HepG2 (cell line): ENCODE measurements at regions not wholly inside any gene's neighbourhood (a gene's known extent, or its start where the extent isn't known, plus 50 kb on each side); places are given as distances from the start of the nearest gene placed in this dataset.

Source experiments
- ATAC-seq: fragments of 200-7000 bp; cut with Tn5 transposase; 3 replicates; pipeline ENCODE4 v1.9.1; 2020; ENCODE audit warnings: mild to moderate bottlenecking, moderate library complexity
- BruUV-seq: library from RNA; stranded (reverse); fragments of 400-500 nt; replicated peaks from 2 replicates; lab custom pipeline; 2021; lab: Mats Ljungman, UMichigan
- CTCF ChIA-PET: fragments of 300-600 bp; formaldehyde crosslinking; extraction: SDS; loops from one replicate; lab custom pipeline; 2021; ENCODE audit warnings: low total read pairs, inconsistent platforms, low intra/inter-chr PET ratio; lab: Yijun Ruan, JAX
- POLR2A ChIA-PET: fragments of 350-600 bp; sonication (Branson Sonifier 250); formaldehyde crosslinking; loops from one replicate; lab custom pipeline; 2020; ENCODE audit warnings: antibody characterized with exemption, inconsistent platforms; lab: Yijun Ruan, JAX
- DNase-seq: peaks from one replicate; pipeline ENCODE4 v3.0.0-alpha.2; 2015; ENCODE audit warnings: low spot score
- FAIRE-seq: peaks from 3 replicates; lab custom pipeline; 2011; peaks lifted over from hg19 to GRCh38; lab: Jason Lieb, UNC
- H2AFZ ChIP-seq: one replicate; pipeline ENCODE4 v1.6.1; 2011; ENCODE audit warnings: low read length, inconsistent platforms
- H3K27ac ChIP-seq: fragments of 300-600 bp; 3 replicates; pipeline ENCODE4 v1.8.0; 2011; ENCODE audit warnings: mixed run types, mild to moderate bottlenecking, mixed read lengths, low read length, inconsistent platforms; ENCODE audit not compliant: insufficient read depth; ENCODE audit errors: extremely low read length
- H3K27me3 ChIP-seq, 2 experiments: fragments of 200-600 bp in 1 of 2; 2 replicates in 1 of 2; 3 replicates in 1 of 2; pipeline versions ENCODE4 v1.6.0 to v1.8.0; 2011; ENCODE audit warnings: low read length in 2 of 2, mild to moderate bottlenecking in 2 of 2, moderate library complexity in 2 of 2, inconsistent platforms in 1 of 2; ENCODE audit not compliant: insufficient read depth in 2 of 2, control insufficient read depth in 1 of 2
- H3K36me3 ChIP-seq, 2 experiments: fragments of 200-600 bp in 1 of 2; replicated peaks in 1 of 2; 2 replicates in 1 of 2; 3 replicates in 1 of 2; pipeline versions ENCODE4 v1.5.1 to v1.8.0; 2011; ENCODE audit warnings: low read length in 2 of 2, inconsistent platforms in 1 of 2; ENCODE audit not compliant: insufficient read depth in 2 of 2, control insufficient read depth in 1 of 2
- H3K4me1 ChIP-seq: 2 replicates; pipeline ENCODE4 v1.5.1; 2012; ENCODE audit warnings: low read length, inconsistent platforms; ENCODE audit not compliant: insufficient read depth
- H3K4me2 ChIP-seq: 2 replicates; pipeline ENCODE4 v1.6.0; 2011; ENCODE audit warnings: low read depth, low read length, inconsistent platforms
- H3K4me3 ChIP-seq, 3 experiments: fragments of 200-600 bp in 1 of 3; sonication (generic), shearing (Covaris generic) in 1 of 3; replicated peaks in 1 of 3; 2 replicates each; pipeline ENCODE4 v1.5.1; 2011 to 2016; ENCODE audit warnings: low read length in 3 of 3, inconsistent platforms in 2 of 3, low read depth in 2 of 3, mild to moderate bottlenecking in 2 of 3, control low read depth in 1 of 3, mixed read lengths in 1 of 3; ENCODE audit not compliant: insufficient read depth in 1 of 3
- H3K79me2 ChIP-seq: one replicate; pipeline ENCODE4 v1.6.1; 2011; ENCODE audit warnings: low read length, inconsistent platforms; ENCODE audit not compliant: insufficient read depth
- H3K9ac ChIP-seq: 2 replicates; pipeline ENCODE4 v1.6.0; 2011; ENCODE audit warnings: mild to moderate bottlenecking, low read depth, low read length, inconsistent platforms; ENCODE audit not compliant: insufficient read depth
- H3K9me3 ChIP-seq: 2 replicates; pipeline ENCODE4 v1.5.1; 2012; ENCODE audit warnings: mild to moderate bottlenecking, low read length
- H4K20me1 ChIP-seq: 2 replicates; pipeline ENCODE4 v1.6.0; 2011; ENCODE audit warnings: inconsistent platforms, mild to moderate bottlenecking, low read length, moderate library complexity; ENCODE audit not compliant: insufficient read depth
- CBX1 ChIP-seq: IDR thresholded peaks from one replicate; pipeline ENCODE4 v1.6.1; 2016; ENCODE audit warnings: antibody characterized with exemption, low read depth
- CEBPG ChIP-seq: IDR thresholded peaks from 2 replicates; pipeline ENCODE4 v1.6.1; 2016
- DNMT1 ChIP-seq: sonication (generic); formaldehyde crosslinking; IDR thresholded peaks from 2 replicates; pipeline ENCODE4 v1.5.1; 2020; ENCODE audit warnings: mild to moderate bottlenecking, missing genetic modification reagents
- FLYWCH1 ChIP-seq: sonication (generic); formaldehyde crosslinking; IDR thresholded peaks from 2 replicates; pipeline ENCODE4 v1.8.1; 2023; ENCODE audit warnings: mild to moderate bottlenecking, missing genetic modification reagents
- FOXP1 ChIP-seq, 2 experiments: fragments of 450-650 bp in 1 of 2; IDR thresholded peaks; 2 replicates each; pipeline ENCODE4 v1.6.1; 2017 to 2018; ENCODE audit warnings: antibody characterized with exemption in 1 of 2
- GATAD2A ChIP-seq: IDR thresholded peaks from 2 replicates; pipeline ENCODE4 v1.6.1; 2016
- HNRNPL ChIP-seq: fragments of 200-400 bp; formaldehyde crosslinking; IDR thresholded peaks from 2 replicates; pipeline ENCODE4 v1.6.1; 2017; ENCODE audit warnings: mild to moderate bottlenecking, low read depth, low read length
- KDM1A ChIP-seq: IDR thresholded peaks from 2 replicates; pipeline ENCODE4 v1.6.1; 2016; ENCODE audit warnings: missing compliant biosample characterization
- MTA3 ChIP-seq: sonication (generic); formaldehyde crosslinking; IDR thresholded peaks from 2 replicates; pipeline ENCODE4 v1.4.0; 2020; ENCODE audit warnings: missing genetic modification reagents
- NFKB2 ChIP-seq: sonication (generic); formaldehyde crosslinking; IDR thresholded peaks from 2 replicates; pipeline ENCODE4 v1.4.0; 2020; ENCODE audit warnings: missing genetic modification reagents, borderline replicate concordance
- RXRA ChIP-seq: sonication (generic); formaldehyde crosslinking; IDR thresholded peaks from 2 replicates; pipeline ENCODE4 v1.5.1; 2020; ENCODE audit warnings: missing genetic modification reagents
- STAT5B ChIP-seq: sonication (generic); formaldehyde crosslinking; IDR thresholded peaks from 2 replicates; pipeline ENCODE4 v1.4.0; 2020; ENCODE audit warnings: missing genetic modification reagents
- ZIK1 ChIP-seq: sonication (generic); formaldehyde crosslinking; IDR thresholded peaks from 2 replicates; pipeline ENCODE4 v1.5.0; 2020; ENCODE audit warnings: mild to moderate bottlenecking, low read depth, missing genetic modification reagents, borderline replicate concordance
- ZMYM3 ChIP-seq: sonication (generic); formaldehyde crosslinking; IDR thresholded peaks from 2 replicates; pipeline ENCODE4 v1.5.1; 2020; ENCODE audit warnings: mild to moderate bottlenecking, missing genetic modification reagents
- ZNF614 ChIP-seq: IDR thresholded peaks from 2 replicates; pipeline ENCODE4 v1.6.1; 2018; ENCODE audit warnings: missing biosample characterization, missing genetic modification reagents, inconsistent platforms, borderline replicate concordance
- ZNF790 ChIP-seq: sonication (generic); formaldehyde crosslinking; IDR thresholded peaks from 2 replicates; pipeline ENCODE4 v1.8.0; 2022; ENCODE audit warnings: missing genetic modification reagents, mild to moderate bottlenecking, borderline replicate concordance
- WGBS: methylation state at CpG from one replicate; pipeline ENCODE4 v1.1.6; 2017; ENCODE audit warnings: low lambda C conversion rate; 5-methylcytosine and 5-hydroxymethylcytosine counted together
- in situ Hi-C: cut with HindIII; loops from 2 replicates; pipeline ENCODE4 v1.10.0; 2017; ENCODE audit warnings: low pct_unique_long_range_greater_than_20kb; ENCODE audit not compliant: extremely low pct_ligation_motif_present
- intact Hi-C: fragments of 100-400 bp; cut with micrococcal nuclease; formaldehyde crosslinking; loops from one replicate; pipeline ENCODE4 v1.10.0; 2022; ENCODE audit not compliant: unreplicated experiment
- TF ChIP-seq, protein P1 (sequence below): sonication (generic); formaldehyde crosslinking; IDR thresholded peaks from 2 replicates; pipeline ENCODE4 v1.5.0; 2020; ENCODE audit warnings: missing genetic modification reagents

GRCh38 chr17:71936977-71937376, 183.8 kb upstream of the SOX9 start (continued):
- TF ChIP-seq CEBPG (no peak), RXRA (CRISPR knock-in tag) (no peak), KDM1A (CRISPR knock-in tag) (no peak)

DNA sequence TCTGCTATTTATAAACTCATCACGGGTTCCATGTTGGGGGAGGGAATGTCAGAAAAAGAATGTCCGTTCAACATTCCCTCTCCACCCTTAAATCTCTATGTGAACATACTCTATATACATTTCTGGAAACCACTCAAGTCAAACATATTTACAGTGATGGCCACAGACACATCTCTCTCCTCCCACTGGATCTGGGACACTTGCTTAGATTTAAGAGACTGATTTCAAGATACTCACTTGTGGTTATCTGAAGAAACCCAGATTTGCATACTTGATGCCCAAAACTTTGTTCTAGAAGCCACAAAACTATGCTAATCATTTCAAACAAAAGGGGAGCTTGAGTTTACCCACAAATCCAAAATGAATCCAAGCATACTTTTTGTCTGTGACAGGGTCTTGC, 182.9 kb upstream of the SOX9 start:
- no peak for TF ChIP-seq HNRNPL
- no peak for TF ChIP-seq CBX1
- TF ChIP-seq ZNF614 (CRISPR knock-in tag), result no peak
- no peak for TF ChIP-seq ZMYM3
- no peak for TF ChIP-seq GATAD2A
- TF ChIP-seq ZNF790 (CRISPR knock-in tag), result no peak
- TF ChIP-seq FLYWCH1, result no peak
- TF ChIP-seq DNMT1 (CRISPR knock-in tag), result no peak
- no peak for TF ChIP-seq MTA3
- TF ChIP-seq STAT5B (CRISPR knock-in tag), result no peak
- TF ChIP-seq NFKB2 (CRISPR knock-in tag), result no peak
- TF ChIP-seq, protein P1, sequence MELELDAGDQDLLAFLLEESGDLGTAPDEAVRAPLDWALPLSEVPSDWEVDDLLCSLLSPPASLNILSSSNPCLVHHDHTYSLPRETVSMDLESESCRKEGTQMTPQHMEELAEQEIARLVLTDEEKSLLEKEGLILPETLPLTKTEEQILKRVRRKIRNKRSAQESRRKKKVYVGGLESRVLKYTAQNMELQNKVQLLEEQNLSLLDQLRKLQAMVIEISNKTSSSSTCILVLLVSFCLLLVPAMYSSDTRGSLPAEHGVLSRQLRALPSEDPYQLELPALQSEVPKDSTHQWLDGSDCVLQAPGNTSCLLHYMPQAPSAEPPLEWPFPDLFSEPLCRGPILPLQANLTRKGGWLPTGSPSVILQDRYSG, result no peak
- TF ChIP-seq ZIK1, result no peak
- TF ChIP-seq FOXP1 (IDR thresholded peaks at IDR 0.05), result no peak
- no peak for TF ChIP-seq FOXP1 (CRISPR knock-in tag; IDR thresholded peaks at IDR 0.05)
- Histone ChIP-seq H3K4me2 (no peak overlapping the region), H3K9me3 (no peaks in the 10 kb centered on the region), H3K27ac (no peak overlapping the region), H3K4me1 (no peaks in the 10 kb centered on the region), H3K9ac (no peak overlapping the region), H3K79me2 (no peaks in the 10 kb centered on the region), H2AFZ (no peak overlapping the region), H3K36me3 (no peaks in the 10 kb centered on the region), H3K4me3 (no peak overlapping the region), H4K20me1 (no peaks in the 10 kb centered on the region), H3K27me3 (no peaks in the 10 kb centered on the region; a peak in 1 of 5 replicates)
- ATAC-seq (no peak), FAIRE-seq (no peak), DNase-seq (no peak)
- BruUV-seq, result no TSS peak
- POLR2A ChIA-PET, result no interaction called here
- CTCF ChIA-PET, result no interaction called here
- intact Hi-C loops, result no loop called here
- 8% methylated on average over 2 of the region's 2 CpGs for WGBS
- in situ Hi-C loops, result no loop called here
